Amygdala (tissue), 56 donors: ENCODE measurements at regions not wholly inside any gene's neighbourhood (a gene's known extent, or its start where the extent isn't known, plus 50 kb on each side); places are given as distances from the start of the nearest gene placed in this dataset.
"Not testable (repeated sequence)": the region's sequence is repeated elsewhere in the genome, so short reads cannot be mapped to it uniquely, and the experiment has no call there.

Experiments used
- DNase-seq, 56 donors: peaks; one replicate each; lab custom pipeline; 2025; lab: John Stamatoyannopoulos, UW

DNA sequence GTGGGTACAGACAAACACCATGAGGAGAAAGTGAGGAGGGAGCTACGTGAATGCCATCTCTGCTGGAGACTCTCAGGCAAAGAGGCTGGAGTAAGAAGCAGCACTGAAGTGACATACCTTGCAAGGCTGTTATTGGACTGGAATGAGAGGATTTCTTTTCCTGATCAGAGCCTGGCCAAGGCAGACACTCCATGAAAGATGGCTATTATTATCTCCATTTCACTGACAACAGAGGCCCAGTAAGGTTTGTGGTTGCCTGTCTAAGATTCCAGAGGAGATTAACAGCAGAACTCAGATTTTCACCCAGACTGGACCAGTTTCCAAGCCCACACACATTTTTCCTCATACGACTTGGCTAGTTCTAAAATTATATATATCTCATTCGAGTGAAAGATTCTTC lies 162.0 kb upstream of the EOLA2 start:
- no peak for DNase-seq

DNA sequence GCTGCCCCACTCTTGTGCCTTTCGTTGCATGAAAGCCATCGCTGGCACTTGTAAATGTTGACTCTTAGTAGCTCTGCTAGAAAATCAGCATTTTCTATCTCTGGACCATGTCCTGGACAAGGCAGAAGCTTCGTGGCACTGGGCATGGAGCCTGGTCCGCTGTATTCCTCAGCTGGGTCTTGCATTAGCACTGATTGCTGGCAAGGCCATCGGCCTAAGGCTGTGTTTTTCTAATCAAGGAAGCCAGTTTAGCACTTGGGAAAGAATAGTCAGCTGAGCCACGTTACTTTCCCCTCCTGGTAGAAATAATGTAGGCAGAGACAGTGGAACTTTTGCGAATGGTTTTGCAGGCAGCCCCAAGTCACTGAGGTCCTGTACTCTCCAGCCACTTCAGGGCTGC lies 180.2 kb upstream of the EOLA2 start:
- DNase-seq: no peak

DNA sequence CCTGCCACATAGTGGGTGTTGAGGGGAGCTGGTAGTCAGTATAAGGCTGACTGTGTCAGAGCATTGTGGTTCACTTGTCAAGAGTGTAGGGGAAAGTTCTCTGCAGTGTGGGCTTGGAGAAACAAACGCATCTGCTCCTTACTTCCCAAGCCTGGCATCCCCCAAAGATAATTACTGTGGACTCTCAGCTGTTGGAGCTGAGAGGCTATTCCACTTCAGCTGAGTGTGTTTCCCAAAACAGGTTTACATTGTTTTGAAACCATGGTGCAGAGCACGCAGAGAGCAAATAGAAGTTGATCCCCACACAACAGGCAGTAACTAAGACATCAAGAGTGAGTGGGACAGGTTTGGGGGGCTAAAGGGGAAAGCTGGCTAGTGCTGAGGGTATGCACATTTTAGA lies 181.0 kb upstream of the EOLA2 start:
- DNase-seq: no peak

DNA sequence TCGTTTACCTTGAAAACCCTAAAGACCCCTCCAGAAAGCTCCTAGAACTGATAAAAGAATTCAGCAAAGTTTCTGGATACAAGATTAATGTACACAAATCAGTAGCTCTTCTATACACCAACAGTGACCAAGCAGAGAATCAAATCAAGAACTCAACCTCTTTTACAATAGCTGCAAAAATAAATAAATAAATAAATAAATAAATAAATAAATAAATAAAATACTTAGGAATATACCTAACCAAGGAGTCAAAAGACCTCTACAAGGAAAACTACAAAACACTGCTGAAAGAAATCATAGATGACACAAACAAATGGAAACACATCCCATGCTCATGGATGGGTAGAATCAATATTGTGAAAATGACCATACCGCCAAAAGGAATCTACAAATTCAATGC lies 186.8 kb upstream of the EOLA2 start:
- DNase-seq: not testable (repeated sequence)

DNA sequence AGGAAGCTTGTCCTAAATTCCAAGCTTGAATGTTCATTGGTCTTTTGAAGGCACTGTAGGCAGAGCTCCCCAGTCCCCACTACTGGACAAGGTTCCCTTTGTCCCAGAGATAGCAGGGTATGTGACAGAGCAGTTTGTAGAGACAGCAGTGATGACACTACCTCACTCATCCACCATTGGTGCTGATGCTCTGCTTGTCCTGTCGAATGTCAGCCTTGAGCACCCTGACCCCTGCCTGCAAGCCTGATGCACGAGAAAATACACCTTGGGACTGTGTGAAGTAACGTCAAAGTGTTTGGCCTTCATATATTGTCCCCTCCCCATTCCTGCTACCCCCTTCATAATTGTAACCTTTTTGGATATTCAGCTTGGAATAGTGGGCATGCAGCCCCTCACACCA lies 188.9 kb upstream of the EOLA2 start:
- DNase-seq: no peak

DNA sequence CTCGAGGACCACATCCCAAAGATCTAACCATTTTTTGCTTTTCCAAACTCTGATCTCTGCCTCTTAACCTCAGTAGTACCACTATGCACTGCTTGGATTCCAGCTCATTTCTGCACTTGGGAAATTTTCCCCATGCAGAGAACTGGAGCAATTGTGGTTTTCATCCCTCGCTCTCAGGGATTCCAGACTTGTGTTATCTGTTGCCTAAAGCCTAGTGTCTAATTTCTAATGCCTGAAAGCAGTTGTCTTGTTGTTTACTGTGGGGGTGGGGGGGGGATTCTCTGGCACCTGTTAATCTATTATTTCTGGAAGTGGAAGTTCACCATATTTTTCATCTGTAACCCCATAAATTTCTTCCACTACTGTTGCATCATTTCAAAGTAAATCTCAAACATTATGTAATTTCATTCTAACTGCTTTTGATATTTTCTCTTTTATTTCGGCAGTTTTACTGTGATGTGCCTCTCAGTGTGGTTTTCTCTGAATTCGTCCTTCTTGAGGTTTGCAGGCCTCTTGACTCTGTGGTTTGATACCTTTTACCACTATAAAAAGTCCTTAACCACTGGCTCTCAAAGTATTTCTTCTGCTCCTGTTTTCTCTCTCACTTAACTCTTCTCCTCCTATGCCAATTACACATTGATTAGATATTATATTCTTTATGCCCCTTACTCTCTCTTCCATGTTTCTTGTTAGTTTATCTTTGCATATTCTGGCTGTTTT lies 205.6 kb upstream of the EOLA2 start:
- DNase-seq: no peak

DNA sequence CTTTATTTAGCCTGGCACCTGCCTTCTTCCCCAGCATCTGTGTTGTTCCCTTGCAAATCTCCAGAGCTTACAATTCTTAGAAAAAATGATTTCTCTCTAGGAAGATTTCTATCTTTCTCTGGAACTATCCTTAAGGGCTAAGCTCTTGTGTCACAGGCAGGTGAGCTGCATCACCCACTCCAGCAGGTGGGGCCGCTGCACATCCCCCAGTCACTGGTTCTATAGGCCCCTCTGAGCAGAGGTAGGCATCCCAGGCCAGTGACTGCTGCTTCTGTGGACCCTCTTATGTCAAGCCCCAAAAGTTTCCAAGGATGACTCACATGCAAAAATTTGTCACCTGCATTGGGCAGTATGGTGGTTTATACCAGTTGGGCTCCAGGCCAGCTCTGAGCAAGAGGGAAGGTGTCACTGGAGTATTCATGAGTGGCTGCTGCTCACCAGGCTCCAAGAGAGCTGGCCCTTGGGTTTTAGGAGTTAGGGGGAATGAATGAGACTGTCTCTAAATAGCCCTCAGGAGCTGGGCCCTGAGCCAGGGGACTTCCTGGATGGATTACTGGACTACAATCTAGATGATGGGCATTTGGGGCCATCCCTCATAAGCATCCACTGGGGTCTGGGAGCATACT lies 208.1 kb upstream of the EOLA2 start:
- no peak for DNase-seq

DNA sequence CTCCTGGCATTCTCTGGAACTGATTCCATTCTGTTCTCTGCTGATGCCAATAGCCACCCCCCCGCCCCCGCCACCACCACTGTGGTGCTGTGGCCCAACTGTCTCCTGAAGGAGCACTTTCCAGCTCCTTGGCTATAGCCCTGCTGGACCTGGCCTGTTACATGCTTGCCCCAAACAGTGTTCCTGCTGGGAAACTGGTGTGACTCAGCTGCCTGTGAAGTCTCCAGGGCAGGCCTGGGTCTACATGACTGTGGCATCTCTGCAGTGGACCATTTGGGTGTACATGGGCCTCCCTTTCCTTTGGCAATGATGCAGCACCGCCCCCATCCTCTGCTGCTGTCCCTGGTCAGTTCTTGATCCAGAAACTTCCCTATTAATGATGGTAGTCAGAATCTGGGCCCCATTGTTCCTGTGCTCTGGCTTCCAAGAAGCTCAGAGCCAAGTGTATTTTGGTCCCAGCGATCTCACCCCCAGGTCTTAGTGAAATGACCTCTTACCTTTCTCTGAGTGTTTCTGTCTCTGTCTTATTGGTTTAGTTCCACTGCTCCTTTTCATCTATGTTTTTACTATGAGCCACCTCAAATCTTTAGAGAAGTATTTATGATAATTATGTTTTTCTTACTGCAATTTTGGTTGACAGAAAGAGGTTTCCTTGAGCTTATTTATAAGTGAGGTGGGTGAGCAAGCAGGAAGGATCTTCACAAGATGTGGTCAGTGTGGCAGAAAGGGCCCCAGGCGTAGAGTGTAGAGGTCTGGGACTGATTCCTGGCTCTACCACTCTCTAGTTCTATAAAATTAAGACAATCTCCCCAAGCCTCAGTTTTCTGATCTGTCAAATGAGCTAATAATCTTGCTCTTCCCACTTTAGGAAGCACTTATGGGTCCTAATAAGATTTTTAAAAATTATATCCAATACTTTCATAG lies 210.7 kb upstream of the EOLA2 start:
- no peak for DNase-seq

DNA sequence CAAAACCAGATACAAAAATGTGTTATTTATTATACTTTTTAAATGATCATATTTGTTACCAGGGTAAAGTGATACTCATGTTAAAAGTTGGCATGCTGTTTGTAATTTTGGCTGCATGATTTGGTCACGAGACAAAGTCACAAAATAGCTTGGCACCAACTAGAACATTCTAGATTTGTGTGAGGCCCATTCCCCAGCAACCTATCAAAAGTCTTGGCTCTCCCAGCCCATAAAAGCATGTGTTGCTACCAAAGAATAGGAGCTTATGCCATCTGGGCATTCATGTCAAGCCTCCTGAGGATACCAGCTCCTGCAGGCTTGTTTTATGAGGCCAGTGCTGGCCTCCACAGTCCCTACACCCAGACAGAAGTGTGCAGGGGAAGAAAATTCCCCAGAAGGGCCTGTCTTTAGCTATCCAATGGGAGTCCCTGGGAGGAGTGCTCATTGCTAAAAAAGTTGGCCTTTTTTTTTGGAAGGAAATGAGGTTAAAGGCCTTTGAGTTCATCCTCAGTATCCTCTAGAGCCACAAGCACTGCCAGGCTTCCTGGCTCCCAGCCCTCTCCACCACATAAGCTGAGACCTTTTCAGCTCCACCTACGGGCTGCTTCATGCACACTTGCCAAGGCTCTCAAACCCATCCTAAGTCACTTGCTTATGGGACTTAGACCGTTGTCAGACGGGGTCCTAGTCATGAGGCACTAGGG lies 211.9 kb upstream of the EOLA2 start:
- peak in 2 of 56 donors; percentile 6 to 20 for DNase-seq

DNA sequence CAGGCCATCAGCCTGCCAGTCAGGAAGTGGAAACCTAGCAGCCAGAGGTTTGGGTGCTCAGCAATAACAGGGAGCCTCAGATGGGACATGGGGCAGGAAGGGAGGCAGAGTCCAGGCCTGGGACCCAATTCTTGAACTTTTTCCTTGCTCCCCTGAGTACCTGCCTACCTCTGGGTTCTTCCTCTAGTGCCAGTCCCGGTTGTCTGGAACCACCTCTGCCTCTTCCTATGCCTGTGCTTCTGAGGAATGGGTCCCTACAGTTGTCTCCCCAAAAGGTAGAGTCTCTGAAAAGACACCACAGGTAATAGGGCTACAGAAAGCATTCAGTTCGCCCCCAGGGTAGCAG lies 212.4 kb upstream of the MAMLD1 start:
- DNase-seq: no peak

DNA sequence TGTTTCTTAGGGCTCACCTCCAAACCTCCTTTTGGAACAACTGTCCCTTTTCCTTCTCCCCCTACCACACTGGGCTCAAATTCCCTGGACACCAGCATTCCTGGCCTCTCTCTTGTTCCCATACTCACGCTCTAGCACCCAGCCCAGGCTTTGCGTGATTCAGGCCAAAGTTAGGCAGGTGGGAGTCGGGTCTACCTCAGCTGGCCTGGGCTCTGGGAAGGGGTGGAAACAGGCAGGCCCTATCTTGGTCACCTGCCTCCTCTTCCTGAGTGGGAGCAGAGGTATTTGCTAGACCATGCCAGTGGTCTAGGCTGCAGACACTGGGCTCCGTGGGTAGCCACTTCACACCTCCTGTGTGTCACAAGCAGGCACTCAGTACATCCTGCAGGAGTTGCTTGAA lies 211.1 kb upstream of the MAMLD1 start:
- DNase-seq: no peak

DNA sequence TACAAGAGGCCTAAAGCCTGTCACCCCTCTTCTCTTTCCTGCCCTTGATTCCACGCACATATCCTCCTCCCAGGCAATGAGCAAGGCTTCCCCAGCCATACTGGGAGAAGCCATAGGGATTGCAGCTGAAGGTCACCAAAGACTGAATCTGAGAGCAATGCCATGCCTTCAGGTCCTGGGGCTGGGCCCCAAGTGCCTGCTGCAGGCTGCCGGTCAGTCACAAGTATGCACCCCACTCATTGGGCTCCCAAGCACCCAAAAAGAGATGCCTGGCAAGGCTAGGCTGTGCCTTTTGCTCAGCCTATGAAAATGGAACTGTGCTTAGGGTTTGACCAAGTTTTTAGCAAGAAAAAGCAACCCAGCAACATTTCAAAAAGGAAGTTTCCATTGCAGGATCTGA lies 210.6 kb upstream of the MAMLD1 start:
- no peak for DNase-seq

DNA sequence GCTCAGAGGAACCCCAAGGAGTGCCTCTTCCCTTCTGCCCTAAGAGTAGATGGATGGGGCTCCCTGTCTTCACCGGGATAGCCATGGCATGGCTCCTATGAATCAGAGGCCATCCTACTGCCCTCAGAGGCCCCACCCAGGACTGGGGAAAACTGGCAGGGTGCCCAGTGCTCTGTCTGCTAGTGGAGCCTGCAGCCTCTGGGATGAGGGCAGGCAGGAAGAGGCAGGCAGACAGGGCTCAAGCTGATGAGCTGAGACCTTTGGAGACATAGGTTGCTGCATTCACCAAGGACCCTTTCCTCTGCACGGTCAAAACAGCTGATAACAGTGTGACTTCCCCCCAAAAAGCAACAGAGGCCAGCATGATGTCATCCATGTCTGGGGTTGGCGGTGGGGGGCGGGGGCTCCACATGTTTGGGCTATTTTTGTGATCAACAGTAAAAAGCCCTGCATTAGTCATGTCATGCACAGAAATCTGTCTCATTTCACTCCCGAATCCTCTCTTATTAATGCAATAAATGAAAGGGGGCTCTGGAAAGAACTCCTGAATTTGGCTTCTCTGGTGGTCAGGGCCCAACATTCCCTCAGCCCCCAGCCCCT lies 207.6 kb upstream of the MAMLD1 start:
- peak in 1 of 56 donors; percentile 21 for DNase-seq

DNA sequence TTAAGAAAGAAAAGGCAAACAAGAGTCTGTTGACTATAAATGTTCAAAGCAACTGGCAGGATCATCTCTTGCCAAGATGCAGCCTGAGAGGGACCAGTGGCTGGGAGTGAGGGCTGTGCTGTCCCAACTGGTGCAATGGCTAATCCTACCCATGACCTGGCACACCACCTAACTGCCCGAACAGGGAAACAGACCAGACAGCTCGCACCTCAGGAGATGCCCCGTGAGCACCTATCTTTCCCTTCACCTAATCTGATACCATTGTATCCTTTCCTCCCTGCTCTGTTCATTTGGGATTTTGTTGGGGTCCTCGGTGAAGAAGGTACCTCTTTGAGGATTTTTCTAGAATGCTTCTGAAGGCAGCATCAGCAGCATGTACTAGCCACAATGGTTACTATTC lies 206.5 kb upstream of the MAMLD1 start:
- no peak for DNase-seq

DNA sequence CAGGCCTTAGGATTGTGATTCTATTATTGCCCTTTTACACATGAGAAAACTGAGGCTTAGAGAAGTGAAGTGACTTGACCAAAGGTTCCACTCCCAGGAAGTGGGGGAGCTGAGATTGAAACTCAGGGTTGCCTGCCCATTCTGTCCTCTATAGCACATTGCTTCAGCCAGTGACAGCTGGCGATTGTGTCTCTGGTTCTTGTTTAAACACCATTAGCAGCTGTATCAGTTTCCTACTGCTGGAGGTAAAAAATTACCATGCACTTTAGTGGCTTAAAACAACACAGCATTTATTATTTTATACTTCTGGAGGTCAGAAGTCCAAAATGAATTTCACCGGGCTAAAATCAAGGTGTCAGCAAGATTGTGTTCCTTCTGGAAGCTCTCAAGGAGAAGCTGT lies 205.8 kb upstream of the MAMLD1 start:
- DNase-seq: no peak

DNA sequence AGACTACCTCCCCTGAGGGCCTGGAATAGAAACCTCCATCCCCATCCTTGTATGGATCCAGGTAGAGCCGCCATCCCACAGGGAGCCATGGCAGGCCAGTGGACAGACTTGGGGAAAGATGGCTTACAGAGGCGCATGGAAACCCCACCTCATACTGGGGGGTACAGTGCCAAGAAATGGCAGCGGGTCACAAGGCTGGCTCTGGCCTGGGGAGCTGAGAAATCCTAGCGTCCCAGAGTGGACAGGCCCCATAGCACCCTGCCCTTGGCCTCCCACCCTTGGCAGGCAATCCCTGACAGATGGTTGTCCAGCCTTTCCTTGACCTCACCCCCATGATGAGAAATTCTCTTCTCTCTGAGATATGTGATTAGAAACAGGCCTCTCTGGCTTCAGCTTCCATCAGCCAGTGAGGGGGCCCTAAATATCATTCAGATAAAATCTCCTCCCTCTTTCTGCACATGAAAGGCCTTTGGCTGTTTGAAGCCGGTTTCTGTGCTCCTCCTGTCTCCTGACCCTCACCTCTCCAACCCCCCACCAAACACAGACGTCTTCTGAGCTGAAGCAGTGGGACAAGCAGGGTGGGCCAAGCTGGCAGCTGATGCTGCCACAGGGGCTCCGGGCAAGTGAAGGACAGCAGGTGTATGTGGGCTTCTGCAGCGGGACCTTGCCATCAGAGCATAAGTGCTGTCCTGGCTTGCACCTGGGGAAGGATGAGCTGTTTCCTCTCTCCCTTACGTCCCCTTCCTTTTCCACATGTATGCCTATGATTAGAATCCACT lies 204.4 kb upstream of the MAMLD1 start:
- DNase-seq: no peak

DNA sequence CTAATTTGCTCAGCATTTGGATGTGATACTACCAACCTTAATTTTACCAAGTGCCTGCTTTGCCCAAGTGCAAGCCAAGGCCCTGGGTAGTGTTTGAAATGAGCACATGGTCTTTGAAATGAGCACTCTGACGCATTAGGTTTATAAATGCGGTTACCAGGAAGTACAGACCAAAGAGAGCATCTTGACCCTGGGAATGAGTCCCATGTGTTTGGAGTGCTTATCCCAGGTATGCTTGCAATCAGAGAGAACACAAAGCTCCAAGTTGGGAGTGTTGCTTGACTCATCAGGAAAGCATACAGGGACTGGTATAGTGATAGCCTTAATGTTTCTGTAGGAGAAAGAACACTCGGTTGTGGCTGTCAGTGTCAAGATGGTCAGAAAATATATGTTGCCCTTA lies 203.6 kb upstream of the MAMLD1 start:
- no peak for DNase-seq

DNA sequence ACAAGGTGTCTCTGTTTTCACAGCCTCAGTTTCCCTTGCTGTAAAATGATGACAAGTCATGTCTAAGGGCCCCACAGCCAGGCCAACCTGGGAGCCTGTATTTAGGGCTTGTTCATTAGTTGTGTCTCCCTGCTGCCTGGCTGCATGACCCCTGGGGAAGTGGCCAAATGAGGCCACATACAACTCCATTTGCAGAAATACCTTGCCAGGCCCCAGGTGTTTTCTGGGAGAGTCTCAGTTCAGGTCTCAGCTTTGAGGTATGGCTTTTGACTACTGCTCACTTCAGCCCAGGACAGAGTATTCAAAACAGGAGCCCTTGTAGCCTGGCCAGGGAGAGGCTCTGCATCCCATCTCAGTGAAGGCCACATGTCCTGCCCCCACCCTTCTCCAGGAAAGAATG lies 202.5 kb upstream of the MAMLD1 start:
- no peak for DNase-seq

DNA sequence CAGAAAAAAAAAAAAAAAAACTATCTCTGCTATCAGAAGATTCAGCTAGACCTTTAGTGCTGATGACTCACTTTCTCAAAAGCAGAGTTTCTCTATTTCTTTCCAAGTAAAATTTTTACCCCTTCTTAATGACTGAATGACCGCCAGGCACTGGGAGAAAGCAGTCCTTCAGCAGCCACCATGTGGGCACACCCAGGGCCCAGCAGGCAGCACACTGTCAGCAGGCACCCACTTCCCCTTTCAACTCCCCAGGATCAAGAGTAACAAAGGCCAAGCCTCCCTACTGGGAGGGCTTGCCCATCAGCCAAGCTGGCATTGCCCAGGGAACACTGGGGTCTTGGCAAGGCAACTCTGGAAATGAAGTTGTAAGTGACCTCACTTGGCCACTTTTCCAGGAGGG lies 201.9 kb upstream of the MAMLD1 start:
- peak in 1 of 56 donors; percentile 4 for DNase-seq

DNA sequence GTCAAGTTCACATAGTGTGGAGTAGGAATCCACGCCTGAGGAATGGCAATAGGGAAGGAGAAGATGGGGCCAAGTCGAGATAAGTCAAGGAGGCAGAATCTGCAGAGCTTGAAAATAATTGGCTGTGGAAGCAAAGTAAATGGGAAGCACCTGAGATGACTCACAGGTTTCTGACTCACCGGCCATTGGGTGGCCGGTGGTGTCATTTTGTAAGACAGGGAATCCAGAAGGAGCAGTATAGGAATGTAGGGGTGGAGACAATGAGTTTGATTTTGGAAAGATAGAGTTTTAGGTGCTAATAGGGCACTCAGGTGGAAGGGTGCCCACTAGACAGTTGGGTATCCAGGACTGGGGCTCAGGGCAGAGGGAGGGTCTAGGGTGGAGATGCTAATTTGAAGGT lies 201.0 kb upstream of the MAMLD1 start:
- DNase-seq: no peak
